IMR-90 (cell line): ENCODE measurements at regions not wholly inside any gene's neighbourhood (a gene's known extent, or its start where the extent isn't known, plus 50 kb on each side); places are given as distances from the start of the nearest gene placed in this dataset.
A peak's percentile ranks its signal among the peaks of the same experiment; 100 is the strongest.

ENCODE experiments used
- ATAC-seq: fragments of 200-7000 bp; cut with Tn5 transposase; 2 replicates; pipeline ENCODE4 v1.9.1; 2020; ENCODE audit warnings: low read depth, mild to moderate bottlenecking, moderate library complexity
- BruUV-seq: library from RNA; stranded (reverse); fragments of 400-500 nt; replicated peaks from 2 replicates; lab custom pipeline; 2021; lab: Mats Ljungman, UMichigan
- CTCF ChIA-PET: fragments of 300-600 bp; formaldehyde crosslinking; extraction: SDS; loops from one replicate; lab custom pipeline; 2021; ENCODE audit warnings: antibody characterized with exemption; lab: Yijun Ruan, JAX
- POLR2A ChIA-PET: fragments of 300-600 bp; sonication (Branson Sonifier 250); formaldehyde crosslinking; loops from one replicate; lab custom pipeline; 2022; ENCODE audit warnings: antibody characterized with exemption; ENCODE audit not compliant: unreplicated experiment; lab: Charles Lee
- DNase-seq: peaks from one replicate; pipeline ENCODE4 v3.0.0; 2013
- H2AFZ ChIP-seq: replicated peaks from 2 replicates; pipeline ENCODE3; 2013; ENCODE audit warnings: low read length, mild to moderate bottlenecking; ENCODE audit not compliant: poor library complexity
- H2AK5ac ChIP-seq: 2 replicates; pipeline ENCODE4 v1.6.1; 2013; ENCODE audit warnings: low read depth, low read length, inconsistent platforms
- H2AK9ac ChIP-seq: replicated peaks from 2 replicates; pipeline ENCODE3; 2013; ENCODE audit warnings: mild to moderate bottlenecking, low read depth, low read length, moderate library complexity; ENCODE audit not compliant: poor library complexity
- H2BK120ac ChIP-seq: 2 replicates; pipeline ENCODE4 v1.6.1; 2013; ENCODE audit warnings: low read depth, low read length, inconsistent platforms
- H2BK15ac ChIP-seq: 3 replicates; pipeline ENCODE4 v1.6.1; 2013; ENCODE audit warnings: low read depth, low read length, inconsistent platforms
- H2BK20ac ChIP-seq: 2 replicates; pipeline ENCODE4 v1.6.1; 2013; ENCODE audit warnings: low read depth, mild to moderate bottlenecking, inconsistent platforms, low read length, moderate library complexity
- H2BK5ac ChIP-seq: 2 replicates; pipeline ENCODE4 v1.6.1; 2013; ENCODE audit warnings: mild to moderate bottlenecking, low read depth, low read length, inconsistent platforms; ENCODE audit not compliant: poor library complexity, severe bottlenecking
- H3K14ac ChIP-seq: replicated peaks from 2 replicates; pipeline ENCODE4 v1.6.1; 2013; ENCODE audit warnings: low read depth, low read length, inconsistent platforms
- H3K18ac ChIP-seq: 2 replicates; pipeline ENCODE4 v1.6.1; 2013; ENCODE audit warnings: low read depth, low read length, control low read depth
- H3K23ac ChIP-seq: 2 replicates; pipeline ENCODE4 v1.6.1; 2013; ENCODE audit warnings: low read depth, low read length, inconsistent platforms
- H3K27ac ChIP-seq: 2 replicates; pipeline ENCODE4 v1.5.1; 2013; ENCODE audit warnings: mild to moderate bottlenecking, control low read depth, low read length; ENCODE audit not compliant: insufficient read depth
- H3K27me3 ChIP-seq: 2 replicates; pipeline ENCODE4 v1.6.1; 2013; ENCODE audit warnings: low read length; ENCODE audit not compliant: control insufficient read depth, insufficient read depth
- H3K36me3 ChIP-seq: 2 replicates; pipeline ENCODE4 v1.6.1; 2013; ENCODE audit warnings: low read length, mixed read lengths; ENCODE audit not compliant: control insufficient read depth, insufficient read depth
- H3K4ac ChIP-seq: 2 replicates; pipeline ENCODE4 v1.6.1; 2013; ENCODE audit warnings: low read depth, low read length, inconsistent platforms
- H3K4me1 ChIP-seq: 2 replicates; pipeline ENCODE4 v1.6.1; 2013; ENCODE audit warnings: low read length, mixed read lengths; ENCODE audit not compliant: control insufficient read depth, insufficient read depth
- H3K4me2 ChIP-seq: 2 replicates; pipeline ENCODE4 v1.6.1; 2013; ENCODE audit warnings: low read depth, mild to moderate bottlenecking, control low read depth, low read length, moderate library complexity
- H3K4me3 ChIP-seq: 2 replicates; pipeline ENCODE4 v1.5.1; 2013; ENCODE audit warnings: low read depth, mild to moderate bottlenecking, control low read depth, low read length, moderate library complexity; ENCODE audit not compliant: insufficient read depth
- H3K56ac ChIP-seq: 2 replicates; pipeline ENCODE4 v1.6.1; 2013; ENCODE audit warnings: low read length, inconsistent platforms; ENCODE audit not compliant: insufficient read depth; ENCODE audit errors: extremely low read depth
- H3K79me1 ChIP-seq, 2 experiments: 2 replicates each; pipeline ENCODE4 v1.6.1; 2013; ENCODE audit warnings: low read length in 2 of 2, inconsistent platforms in 1 of 2, low read depth in 1 of 2
- H3K9ac ChIP-seq: 2 replicates; pipeline ENCODE4 v1.6.1; 2013; ENCODE audit warnings: low read depth, low read length, control low read depth
- H3K9me1 ChIP-seq: 2 replicates; pipeline ENCODE4 v1.6.1; 2013; ENCODE audit warnings: low read length, inconsistent platforms; ENCODE audit not compliant: insufficient read depth
- H3K9me3 ChIP-seq: 2 replicates; pipeline ENCODE4 v1.6.1; 2013; ENCODE audit warnings: low read length; ENCODE audit not compliant: control insufficient read depth, insufficient read depth
- H4K20me1 ChIP-seq: 2 replicates; pipeline ENCODE4 v1.6.1; 2013; ENCODE audit warnings: low read length, inconsistent platforms; ENCODE audit not compliant: insufficient read depth
- H4K5ac ChIP-seq: 2 replicates; pipeline ENCODE4 v1.6.1; 2013; ENCODE audit warnings: mild to moderate bottlenecking, low read depth, low read length, control low read depth
- H4K8ac ChIP-seq, 2 experiments: 2 replicates each; pipeline ENCODE4 v1.6.1; 2013; ENCODE audit warnings: low read depth in 2 of 2, low read length in 2 of 2, control low read depth in 1 of 2, inconsistent platforms in 1 of 2
- H4K91ac ChIP-seq: 2 replicates; pipeline ENCODE4 v1.6.1; 2013; ENCODE audit warnings: low read depth, low read length, inconsistent platforms; ENCODE audit not compliant: insufficient read depth
- CHD1 ChIP-seq: IDR thresholded peaks from 2 replicates; pipeline ENCODE4 v1.6.1; 2012; ENCODE audit warnings: low read depth, low read length, improper control_type of control experiment
- CTCF ChIP-seq: conservative IDR thresholded peaks from 2 replicates; pipeline ENCODE4 v1.5.1; 2012; ENCODE audit warnings: mild to moderate bottlenecking, low read depth, low read length, improper control_type of control experiment
- ELK1 ChIP-seq: fragments of 150-350 bp; IDR thresholded peaks from 2 replicates; pipeline ENCODE4 v1.6.1; 2016; ENCODE audit warnings: low read depth, mild to moderate bottlenecking, low read length, moderate library complexity, borderline replicate concordance
- MAFK ChIP-seq: IDR thresholded peaks from 2 replicates; pipeline ENCODE4 v1.6.1; 2012; ENCODE audit warnings: low read depth, low read length, improper control_type of control experiment
- MAZ ChIP-seq: IDR thresholded peaks from 2 replicates; pipeline ENCODE4 v1.6.1; 2012; ENCODE audit warnings: low read depth, mild to moderate bottlenecking, low read length, improper control_type of control experiment, moderate library complexity, borderline replicate concordance
- NFE2L2 ChIP-seq: fragments of 150-350 bp; IDR thresholded peaks from 2 replicates; pipeline ENCODE4 v1.6.1; 2016; ENCODE audit warnings: low read depth, mild to moderate bottlenecking, low read length
- RCOR1 ChIP-seq: IDR thresholded peaks from 2 replicates; pipeline ENCODE4 v1.6.1; 2012; ENCODE audit warnings: mild to moderate bottlenecking, low read length, improper control_type of control experiment; ENCODE audit not compliant: insufficient replicate concordance
- WGBS, 2 experiments: methylation state at CpG; one replicate each; pipeline versions ENCODE4 v1.1.5 to v1.1.7; 2013; ENCODE audit warnings: missing lambda C conversion rate in 2 of 2; ENCODE audit not compliant: insufficient read length in 1 of 2; ENCODE audit errors: extremely low coverage in 2 of 2; 5-methylcytosine and 5-hydroxymethylcytosine counted together
- dilution Hi-C: fragments of 300-500 bp; cut with HindIII; formaldehyde crosslinking; loops from one replicate; pipeline ENCODE4 v1.14.3; 2018; ENCODE audit warnings: low sequenced_read_pairs; ENCODE audit not compliant: unreplicated experiment
- in situ Hi-C: fragments of 300-500 bp; cut with MboI; formaldehyde crosslinking; loops from 3 replicates; pipeline ENCODE4 v1.14.3; 2019; ENCODE audit warnings: low sequenced_read_pairs, inconsistent platforms, mixed read lengths
- intact Hi-C: fragments of 100-400 bp; cut with micrococcal nuclease; formaldehyde crosslinking; loops from 2 replicates; pipeline ENCODE4 v1.10.0; 2022
- TF ChIP-seq, protein P1 (sequence below): fragments of 150-350 bp; IDR thresholded peaks from 2 replicates; pipeline ENCODE4 v1.6.1; 2017; ENCODE audit warnings: mild to moderate bottlenecking, antibody characterized with exemption, low read length, low read depth

DNA sequence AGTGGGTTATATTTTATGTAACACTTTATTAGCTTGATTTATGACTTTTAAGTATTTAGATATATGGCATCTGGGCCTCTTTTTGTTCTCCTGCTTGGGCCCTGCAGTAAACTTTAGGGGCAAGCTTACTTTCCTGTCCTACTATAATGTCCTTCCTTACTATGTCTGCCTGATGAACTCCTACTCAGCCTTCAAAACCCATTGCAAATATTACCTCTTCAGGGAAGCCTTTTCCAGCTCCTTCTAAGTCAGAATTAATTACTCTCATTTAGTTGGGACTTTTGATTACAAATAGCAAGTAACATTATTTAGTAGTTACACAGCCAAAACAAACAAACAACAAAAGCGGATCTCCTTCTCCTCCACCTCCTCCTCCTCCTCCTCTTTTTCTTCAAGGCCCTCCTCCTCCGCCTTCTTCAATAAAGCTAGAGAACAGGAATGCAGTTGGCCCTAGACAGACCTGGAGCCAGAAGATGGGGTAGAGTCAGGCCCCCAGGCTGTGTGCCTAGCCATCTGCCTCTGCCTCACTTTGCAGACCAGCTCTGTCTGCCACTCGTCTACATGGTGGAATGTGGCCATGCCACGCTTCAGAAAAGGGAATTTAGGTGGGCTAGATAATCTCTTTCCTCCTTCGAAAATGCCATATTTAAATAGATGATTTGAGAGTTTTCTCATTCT, 301.2 kb downstream of the SP3 start:
- peak overlapping the region; percentile 26 for H2AFZ ChIP-seq
- intact Hi-C loops = no loop called here

More for the DNA sequence above, 301.2 kb downstream of the SP3 start:
- in situ Hi-C loops (no loop called here), dilution Hi-C loops (no loop called here)
- no peak for TF ChIP-seq MAZ
- TF ChIP-seq CHD1 = no peak
- no peak for TF ChIP-seq CTCF
- TF ChIP-seq MAFK = no peak
- no peak for TF ChIP-seq RCOR1
- TF ChIP-seq ELK1 = no peak
- no peak for TF ChIP-seq NFE2L2
- TF ChIP-seq, protein P1, sequence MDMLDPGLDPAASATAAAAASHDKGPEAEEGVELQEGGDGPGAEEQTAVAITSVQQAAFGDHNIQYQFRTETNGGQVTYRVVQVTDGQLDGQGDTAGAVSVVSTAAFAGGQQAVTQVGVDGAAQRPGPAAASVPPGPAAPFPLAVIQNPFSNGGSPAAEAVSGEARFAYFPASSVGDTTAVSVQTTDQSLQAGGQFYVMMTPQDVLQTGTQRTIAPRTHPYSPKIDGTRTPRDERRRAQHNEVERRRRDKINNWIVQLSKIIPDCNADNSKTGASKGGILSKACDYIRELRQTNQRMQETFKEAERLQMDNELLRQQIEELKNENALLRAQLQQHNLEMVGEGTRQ = no peak
- H3K9me1 ChIP-seq = peaks cover 4% of the 10 kb centered on the region; the same call in 1 of the 2 replicates
- no peak overlapping the region for H2AK9ac ChIP-seq
- H3K23ac ChIP-seq = no peak overlapping the region
- no peak overlapping the region for H2BK15ac ChIP-seq
- no peak for ATAC-seq
- peaks cover 6% of the 10 kb centered on the region for H3K27me3 ChIP-seq
- H3K4me1 ChIP-seq = peaks cover 7% of the 10 kb centered on the region
- H2AK5ac ChIP-seq = no peak overlapping the region
- H4K8ac ChIP-seq = no peak overlapping the region
- H3K36me3 ChIP-seq = no peaks in the 10 kb centered on the region
- no peak overlapping the region for H2BK5ac ChIP-seq
- no peak overlapping the region for H3K56ac ChIP-seq
- H3K14ac ChIP-seq = no peak overlapping the region
- H3K4me3 ChIP-seq = no peak overlapping the region
- BruUV-seq = no TSS peak
- H3K18ac ChIP-seq = no peak overlapping the region
- H3K9ac ChIP-seq = no peak overlapping the region
- no peaks in the 10 kb centered on the region for H3K9me3 ChIP-seq
- H3K4ac ChIP-seq = no peak overlapping the region
- H2BK20ac ChIP-seq = no peak overlapping the region
- no peaks in the 10 kb centered on the region for H4K20me1 ChIP-seq
- H2BK120ac ChIP-seq = no peak overlapping the region
- no peak overlapping the region for H4K5ac ChIP-seq
- no peaks in the 10 kb centered on the region for H3K79me1 ChIP-seq
- H3K4me2 ChIP-seq = no peak overlapping the region
- no peak overlapping the region for H4K91ac ChIP-seq
- DNase-seq = no peak
- POLR2A ChIA-PET = no interaction called here
- no CpG with 5 or more reads among the region's 5 CpGs for WGBS, 2 experiments
- CTCF ChIA-PET = no interaction called here
- H3K27ac ChIP-seq = no peak overlapping the region
